ENCODE measurements at regions not wholly inside any gene's neighbourhood (a gene's known extent, or its start where the extent isn't known, plus 50 kb on each side); places are given as distances from the start of the nearest gene placed in this dataset.

DNA sequence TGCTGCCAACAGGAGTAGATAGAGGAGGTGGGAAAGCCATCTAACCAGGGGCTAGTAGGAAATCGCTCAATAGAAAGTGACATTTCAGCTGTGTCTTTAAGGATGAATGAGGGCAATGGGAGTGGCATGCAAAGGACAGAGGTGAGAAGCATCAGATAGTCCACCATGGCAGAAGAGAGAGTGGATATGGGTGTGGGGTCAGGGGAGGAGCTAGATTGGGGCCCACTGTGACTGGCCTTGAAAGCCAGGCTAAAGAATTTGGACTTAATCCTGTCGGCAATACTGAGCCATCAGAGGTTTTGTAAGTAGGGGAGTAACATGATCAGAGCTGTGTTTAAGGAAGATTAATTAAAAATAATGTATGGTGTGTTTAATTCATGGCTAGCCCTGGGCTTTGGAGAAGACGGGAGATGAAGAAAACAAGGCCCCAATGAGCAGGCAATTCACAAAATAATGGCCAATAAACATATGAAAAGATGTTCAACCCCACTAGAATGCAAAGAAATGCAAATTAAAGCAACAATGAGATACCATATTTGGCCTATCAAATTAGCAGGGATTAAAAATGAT, 98.1 kb upstream of the PJA1 start:
- no peaks in the 10 kb centered on the region for H3K27me3 ChIP-seq (ENCODE audit: insufficient read depth, low read length)
- intact Hi-C loops (cut with micrococcal nuclease): no loop called here
- no peaks in the 10 kb centered on the region for H4K20me1 ChIP-seq (ENCODE audit: insufficient read depth)
- H3K9ac ChIP-seq (ENCODE audit: low read length): no peak overlapping the region
- no peak overlapping the region for H2AFZ ChIP-seq (ENCODE audit: low read depth, low read length, poor library complexity, severe bottlenecking)
- CTCF ChIA-PET: no interaction called here
- H3K4me1 ChIP-seq (ENCODE audit: control insufficient read depth in 1 of 2, insufficient read depth in 2 of 2, low read length in 2 of 2): no peaks in the 10 kb centered on the region
- no peak for DNase-seq (ENCODE audit: low read depth, low spot score)
- H3K9me3 ChIP-seq (ENCODE audit: control insufficient read depth in 1 of 2, insufficient read depth in 1 of 2, low read depth in 1 of 2, low read length in 2 of 2): no peaks in the 10 kb centered on the region
- H3K79me2 ChIP-seq (ENCODE audit: insufficient read depth, low read length): no peaks in the 10 kb centered on the region
- no peak overlapping the region for H3K4me2 ChIP-seq (ENCODE audit: low read length)
- no peak overlapping the region for H3K27ac ChIP-seq (ENCODE audit: low read depth, low read length)
- POLR2A ChIA-PET: no interaction called here
- no peaks in the 10 kb centered on the region for H3K36me3 ChIP-seq (ENCODE audit: control insufficient read depth in 1 of 2, insufficient read depth in 2 of 2, low read length in 2 of 2)
- RAD21 ChIA-PET (ENCODE audit: low non-redundant PET in 1 of 2, low total read pairs in 2 of 2, uncharacterized antibody in 2 of 2, unreplicated experiment in 2 of 2): no interaction called here
- TF ChIP-seq, protein P1, sequence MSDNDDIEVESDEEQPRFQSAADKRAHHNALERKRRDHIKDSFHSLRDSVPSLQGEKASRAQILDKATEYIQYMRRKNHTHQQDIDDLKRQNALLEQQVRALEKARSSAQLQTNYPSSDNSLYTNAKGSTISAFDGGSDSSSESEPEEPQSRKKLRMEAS (IDR thresholded peaks at IDR 0.05): no peak
- TF ChIP-seq, protein P2, sequence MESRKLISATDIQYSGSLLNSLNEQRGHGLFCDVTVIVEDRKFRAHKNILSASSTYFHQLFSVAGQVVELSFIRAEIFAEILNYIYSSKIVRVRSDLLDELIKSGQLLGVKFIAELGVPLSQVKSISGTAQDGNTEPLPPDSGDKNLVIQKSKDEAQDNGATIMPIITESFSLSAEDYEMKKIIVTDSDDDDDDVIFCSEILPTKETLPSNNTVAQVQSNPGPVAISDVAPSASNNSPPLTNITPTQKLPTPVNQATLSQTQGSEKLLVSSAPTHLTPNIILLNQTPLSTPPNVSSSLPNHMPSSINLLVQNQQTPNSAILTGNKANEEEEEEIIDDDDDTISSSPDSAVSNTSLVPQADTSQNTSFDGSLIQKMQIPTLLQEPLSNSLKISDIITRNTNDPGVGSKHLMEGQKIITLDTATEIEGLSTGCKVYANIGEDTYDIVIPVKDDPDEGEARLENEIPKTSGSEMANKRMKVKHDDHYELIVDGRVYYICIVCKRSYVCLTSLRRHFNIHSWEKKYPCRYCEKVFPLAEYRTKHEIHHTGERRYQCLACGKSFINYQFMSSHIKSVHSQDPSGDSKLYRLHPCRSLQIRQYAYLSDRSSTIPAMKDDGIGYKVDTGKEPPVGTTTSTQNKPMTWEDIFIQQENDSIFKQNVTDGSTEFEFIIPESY (IDR thresholded peaks at IDR 0.05; ENCODE audit: extremely low read depth, insufficient replicate concordance, low read length): no peak
- TF ChIP-seq SRF (IDR thresholded peaks at IDR 0.05; ENCODE audit: low read depth): no peak
- TF ChIP-seq CEBPB (IDR thresholded peaks at IDR 0.05; ENCODE audit: low read depth): no peak
- no peak for TF ChIP-seq EZH2phosphoT487 (IDR thresholded peaks at IDR 0.05; ENCODE audit: borderline replicate concordance)
- no peak for TF ChIP-seq ELF1 (IDR thresholded peaks at IDR 0.05; ENCODE audit: borderline replicate concordance, low read depth)
- no peak for TF ChIP-seq POLR2A (IDR thresholded peaks at IDR 0.05; ENCODE audit: borderline replicate concordance, extremely low read depth, insufficient read depth, insufficient read length)
- no peak for TF ChIP-seq SP1 (IDR thresholded peaks at IDR 0.05; ENCODE audit: low read depth)
- no peak for TF ChIP-seq CBX3 (IDR thresholded peaks at IDR 0.05; ENCODE audit: low read depth)
- no peak for TF ChIP-seq REST (IDR thresholded peaks at IDR 0.05; ENCODE audit: low read depth)
- TF ChIP-seq CTCF (IDR thresholded peaks at IDR 0.05 in 2 of 3, conservative IDR thresholded peaks at IDR 0.05 in 1 of 3; ENCODE audit: borderline replicate concordance in 1 of 3, insufficient read depth in 1 of 3, low read depth in 2 of 3, low read length in 2 of 3): no peak
- no peak for ATAC-seq
- H3K9me2 ChIP-seq (ENCODE audit: insufficient read depth): no peaks in the 10 kb centered on the region
- no TSS peak for BruUV-seq (replicated peaks)
- H3K4me3 ChIP-seq (replicated peaks in 1 of 2; ENCODE audit: low read depth in 1 of 2, low read length in 2 of 2): no peak overlapping the region
